Motor neuron (in vitro differentiated cells): ENCODE measurements at regions not wholly inside any gene's neighbourhood (a gene's known extent, or its start where the extent isn't known, plus 50 kb on each side); places are given as distances from the start of the nearest gene placed in this dataset.
"Not testable (repeated sequence)": the region's sequence is repeated elsewhere in the genome, so short reads cannot be mapped to it uniquely, and the experiment has no call there.

Source experiments
- ATAC-seq, 8 experiments: fragments of 200-7000 bp; cut with Tn5 transposase; replicated peaks in 6 of 8; 2 replicates each; pipeline ENCODE4 v1.8.0; 2021; ENCODE audit warnings: mild to moderate bottlenecking in 8 of 8, moderate library complexity in 8 of 8
- H3K27ac ChIP-seq, 2 donors: fragments of 250-450 bp; sonication (Bioruptor Pico); 2 replicates each; pipeline ENCODE4 v1.9.0; 2021; ENCODE audit warnings: antibody characterized with exemption in 2 of 2, mild to moderate bottlenecking in 2 of 2, moderate library complexity in 1 of 2
- H3K4me1 ChIP-seq, 2 donors: fragments of 250-450 bp; sonication (Bioruptor Pico); replicated peaks in 1 of 2; 2 replicates each; pipeline ENCODE4 v1.6.1; 2021; ENCODE audit warnings: antibody characterized with exemption in 2 of 2, mild to moderate bottlenecking in 2 of 2, moderate library complexity in 1 of 2
- H3K4me3 ChIP-seq, 5 donors: fragments of 250-450 bp; sonication (Bioruptor Pico); 2 replicates each; pipeline ENCODE4 v1.9.0; 2021; ENCODE audit warnings: antibody characterized with exemption in 5 of 5, mild to moderate bottlenecking in 5 of 5, moderate library complexity in 4 of 5
- WGBS, 10 experiments: fragments of 450-650 bp; shearing (Covaris generic); methylation state at CpG; one replicate each; pipeline ENCODE4 v1.0.0; 2022; 5-methylcytosine and 5-hydroxymethylcytosine counted together
- in situ Hi-C, 9 experiments: fragments of 400-800 bp; cut with MboI; loops; one replicate each; pipeline ENCODE4 v1.15.0; 2021; ENCODE audit warnings: low sequenced_read_pairs in 9 of 9, low pct_unique_long_range_greater_than_20kb in 2 of 9; ENCODE audit not compliant: unreplicated experiment in 9 of 9

DNA sequence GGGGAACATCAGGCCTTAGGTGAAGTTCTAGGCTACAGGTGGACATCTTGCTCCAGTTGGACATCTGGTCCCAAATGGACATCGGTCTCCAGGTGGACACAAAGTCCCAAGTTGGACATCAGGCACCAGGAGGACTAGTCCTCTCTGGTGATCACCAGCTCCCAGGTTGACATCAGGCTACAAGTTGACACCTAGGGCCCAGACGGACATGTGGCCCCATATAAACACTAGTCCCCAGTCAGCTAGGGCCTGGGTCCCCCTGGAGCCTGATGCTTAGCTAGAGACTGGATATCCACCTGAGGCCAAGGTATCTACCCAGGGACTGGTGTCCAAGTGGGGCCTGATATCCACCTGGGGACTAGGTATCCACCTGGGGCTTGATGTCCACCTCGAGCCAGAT lies 75.8 kb upstream of the ZNF337 start:
- WGBS, 10 experiments: 40 to 46% (median 40%) methylated on average over 1 to 2 of the region's 3 CpGs; no CpG with 5 or more reads in 7 of the 10 experiments
- in situ Hi-C loops, H3K4me1 ChIP-seq, H3K4me3 ChIP-seq, H3K27ac ChIP-seq, ATAC-seq: not testable (repeated sequence)

DNA sequence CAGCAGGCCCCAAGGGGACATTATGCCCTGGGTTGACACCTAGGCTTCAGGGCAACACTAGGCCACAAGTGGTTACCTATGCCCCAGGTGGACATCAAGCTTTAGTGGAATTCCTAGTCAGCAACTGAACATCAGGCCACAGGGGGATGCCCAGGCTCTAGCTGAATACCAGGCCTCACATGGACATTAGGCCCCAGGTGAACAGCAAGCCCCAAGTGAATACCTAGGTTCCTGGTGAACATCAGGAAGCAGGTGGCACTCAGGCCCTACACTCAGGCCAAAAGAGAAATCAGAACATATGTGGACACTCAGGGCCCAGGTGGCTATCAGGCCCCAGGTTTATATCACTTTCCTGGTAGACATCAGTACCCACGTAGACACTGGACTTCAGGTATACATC lies 75.2 kb upstream of the ZNF337 start:
- H3K4me3 ChIP-seq, in situ Hi-C loops, H3K27ac ChIP-seq, H3K4me1 ChIP-seq, ATAC-seq: not testable (repeated sequence)
- no CpG with 5 or more reads among the region's 1 CpG for WGBS, 10 experiments

DNA sequence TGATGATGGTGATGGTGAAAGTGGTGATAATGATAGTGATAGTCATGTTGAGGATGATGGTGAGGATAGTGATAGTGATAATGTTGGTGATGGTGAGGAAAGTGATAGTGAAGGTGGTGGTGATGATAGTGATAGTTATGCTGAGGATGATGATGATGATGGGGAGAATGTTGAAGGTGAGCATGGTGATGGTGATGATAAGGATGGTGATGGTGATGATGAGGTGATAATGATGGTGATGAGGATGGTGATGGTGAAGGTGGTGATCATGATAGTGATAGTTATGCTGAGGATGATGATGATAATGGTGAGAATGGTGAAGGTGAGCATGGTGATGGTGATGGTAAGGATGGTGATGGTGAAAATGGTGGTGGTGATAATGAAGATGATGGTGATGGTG lies 64.9 kb upstream of the ZNF337 start:
- H3K27ac ChIP-seq: no peak overlapping the region
- in situ Hi-C loops: no loop called here
- H3K4me1 ChIP-seq: no peaks in the 10 kb centered on the region
- ATAC-seq: no peak
- no peak overlapping the region for H3K4me3 ChIP-seq

DNA sequence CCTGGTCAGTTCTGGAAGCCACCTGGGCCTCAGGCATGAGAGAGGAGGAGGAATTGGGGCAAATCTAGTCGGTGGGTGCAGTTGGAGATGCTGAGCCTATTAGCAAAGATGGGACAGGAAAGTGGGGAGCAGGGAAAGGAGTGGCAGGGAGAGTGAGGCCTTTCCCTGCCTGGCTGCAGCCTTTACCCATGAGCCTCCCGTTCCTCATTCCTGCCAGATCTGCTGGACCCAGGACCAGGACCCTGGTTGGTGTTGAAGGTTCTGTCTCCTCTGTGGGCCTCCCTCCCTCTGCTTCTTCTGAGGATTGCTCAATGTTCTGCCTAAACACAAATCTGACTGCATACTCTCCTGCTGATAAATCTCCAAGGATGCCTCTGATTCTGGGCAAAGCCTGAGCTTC lies 64.4 kb upstream of the ZNF337 start:
- H3K4me1 ChIP-seq, H3K27ac ChIP-seq, ATAC-seq, in situ Hi-C loops, H3K4me3 ChIP-seq: not testable (repeated sequence)
- WGBS, 10 experiments: 60 to 100% methylated on average over 1 of the region's 2 CpGs; no CpG with 5 or more reads in 8 of the 10 experiments

DNA sequence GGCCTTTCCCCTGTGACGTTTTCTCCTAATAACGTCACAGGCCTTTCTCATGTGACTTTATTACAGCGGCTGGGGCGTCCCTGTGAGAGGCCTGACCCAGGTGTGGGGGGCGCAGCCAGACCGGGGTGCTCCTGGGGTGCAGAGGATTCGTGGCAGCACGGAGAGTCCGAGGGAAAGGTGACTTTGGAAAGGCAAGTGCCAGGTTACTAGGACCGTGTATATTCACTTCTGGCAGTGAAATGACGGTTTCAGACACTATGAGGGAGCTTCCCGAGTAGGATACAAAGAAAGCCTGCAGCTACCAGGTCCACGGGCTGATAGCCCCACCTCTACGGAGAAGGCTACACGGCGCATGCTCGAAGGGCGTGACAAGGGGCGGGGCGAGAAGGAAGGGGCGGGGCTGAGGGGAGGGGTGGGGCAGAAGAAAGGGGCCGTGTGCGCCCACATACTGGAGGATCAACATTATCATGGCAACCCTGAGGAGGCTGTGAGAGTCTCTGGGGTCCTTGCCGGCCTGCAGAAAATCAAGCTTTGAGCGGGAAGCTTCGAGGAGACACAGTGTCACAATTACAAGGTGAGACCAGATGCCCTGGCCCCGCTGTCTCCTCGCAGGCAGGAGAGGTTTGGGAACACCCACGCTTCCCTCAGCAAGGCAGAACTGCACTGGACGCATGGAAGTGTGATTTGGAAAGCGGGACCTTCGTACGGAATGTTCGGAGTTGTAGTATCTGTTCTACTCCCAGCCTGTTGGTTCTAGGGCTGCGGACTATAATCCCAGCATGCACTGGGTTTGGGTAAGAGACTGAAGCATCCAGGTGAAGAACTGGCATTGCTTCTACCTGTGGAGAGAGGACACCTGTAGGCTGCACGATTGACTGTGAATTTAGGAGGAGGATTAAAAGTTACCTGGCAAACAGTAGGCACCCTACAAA lies 54.4 kb upstream of the ZNF337 start:
- in situ Hi-C loops: no loop called here
- WGBS, 10 experiments: 5 to 100% (median 86%) methylated on average over 2 to 5 of the region's 36 CpGs; no CpG with 5 or more reads in 2 of the 10 experiments
- no peaks in the 10 kb centered on the region for H3K4me1 ChIP-seq
- H3K27ac ChIP-seq: no peak overlapping the region
- peak in 3 of 8 experiments; percentile 64 to 84 (median 71) for ATAC-seq
- H3K4me3 ChIP-seq: no peak overlapping the region

DNA sequence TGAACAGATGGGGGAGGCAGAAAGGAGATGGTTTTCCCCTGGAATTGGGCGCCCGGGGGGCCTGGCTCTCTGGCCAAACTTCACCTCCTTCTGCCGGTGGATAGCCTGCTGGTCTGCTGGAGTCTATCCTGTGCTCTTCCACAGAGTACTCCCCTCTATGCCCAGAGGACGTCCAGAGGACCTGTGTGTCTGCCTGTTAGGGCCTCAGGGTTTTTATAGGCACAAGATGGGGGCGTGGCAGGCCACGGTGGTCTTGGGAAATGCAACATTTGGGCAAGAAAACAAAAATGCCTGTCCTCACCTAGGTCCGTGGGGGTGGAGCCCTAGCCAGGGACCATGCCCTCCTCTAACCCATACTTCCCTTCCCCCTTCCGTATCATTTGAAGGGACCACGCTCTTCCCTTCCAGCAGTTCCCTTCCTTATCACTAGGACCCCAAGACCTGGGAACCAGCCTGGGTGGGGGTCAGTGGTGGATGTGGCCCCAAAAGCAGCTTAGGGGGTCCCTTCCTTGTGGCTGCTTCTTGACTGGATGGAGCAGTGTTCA lies 53.6 kb upstream of the ZNF337 start:
- Histone ChIP-seq H3K27ac (no peak overlapping the region), H3K4me1 (no peaks in the 10 kb centered on the region), H3K4me3 (no peak overlapping the region)
- ATAC-seq: no peak
- WGBS, 10 experiments: 72 to 94% (median 93%) methylated on average over 2 to 3 of the region's 9 CpGs; no CpG with 5 or more reads in 7 of the 10 experiments
- in situ Hi-C loops: no loop called here

DNA sequence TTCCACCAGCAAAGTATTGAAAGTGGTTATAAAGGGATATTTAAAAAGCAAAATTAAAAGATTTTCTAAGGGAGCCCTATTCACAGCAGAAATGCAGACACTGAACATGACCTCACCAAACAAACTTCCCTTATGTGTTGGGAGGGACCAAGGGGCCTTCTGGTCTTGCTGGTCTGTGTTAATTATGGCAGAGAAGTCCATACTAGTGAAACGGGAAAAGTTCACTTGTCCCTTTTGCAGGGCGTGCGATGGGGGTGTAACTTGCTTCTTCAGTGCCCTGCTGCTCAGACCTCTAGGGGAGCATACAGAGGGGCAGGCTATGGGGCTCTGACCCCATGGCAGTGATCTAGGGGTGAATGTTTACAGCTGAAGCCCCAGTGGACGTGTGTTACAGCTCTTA lies 53.0 kb upstream of the ZNF337 start:
- no peak overlapping the region for H3K4me3 ChIP-seq
- 54 to 100% (median 69%) methylated on average over 1 to 4 of the region's 4 CpGs; no CpG with 5 or more reads in 3 of the 10 experiments for WGBS, 10 experiments
- ATAC-seq: peak in 2 of 8 experiments; percentile 25 to 59
- H3K4me1 ChIP-seq: no peaks in the 10 kb centered on the region
- no peak overlapping the region for H3K27ac ChIP-seq
- in situ Hi-C loops: loop anchor here in 1 of 9 experiments (25.0 kb wide), 1 partner anchor 112 kb away; no protein-coding TSS in a partner anchor
